Peyer's patch (tissue), 4 donors: ENCODE measurements at regions not wholly inside any gene's neighbourhood (a gene's known extent, or its start where the extent isn't known, plus 50 kb on each side); places are given as distances from the start of the nearest gene placed in this dataset.

Source experiments
- DNase-seq, 3 donors: peaks; one replicate each; pipeline ENCODE4 v3.0.0-alpha.2; 2017 to 2019
- H3K27ac ChIP-seq, 4 donors: fragments of 200-600 bp; sonication (generic); one replicate each; pipeline ENCODE4 v1.5.1; 2016 to 2019
- H3K27me3 ChIP-seq, 2 donors: fragments of 200-600 bp; sonication (generic); one replicate each; pipeline ENCODE4 v1.5.1; 2019
- H3K36me3 ChIP-seq, 3 donors: fragments of 200-600 bp; sonication (generic); one replicate each; pipeline ENCODE4 v1.5.1; 2016 to 2019
- H3K4me1 ChIP-seq, 4 donors: fragments of 200-600 bp; sonication (generic); one replicate each; pipeline ENCODE4 v1.5.1; 2016 to 2019
- H3K4me3 ChIP-seq, 4 donors: fragments of 200-600 bp; sonication (generic); 1 replicate in 3 of 4; 2 replicates in 1 of 4; pipeline ENCODE4 v1.5.1; 2016 to 2019; ENCODE audit warnings: mild to moderate bottlenecking in 1 of 4
- H3K9me3 ChIP-seq, 4 donors: fragments of 200-600 bp; sonication (generic); one replicate each; pipeline ENCODE4 v1.5.1; 2016 to 2019; ENCODE audit warnings: mild to moderate bottlenecking in 1 of 4
- CTCF ChIP-seq, 6 experiments: fragments of 450-650 bp in 4 of 6; fragments of 200-600 bp in 2 of 6; sonication (generic) in 1 of 6; IDR thresholded peaks; one replicate each; pipeline ENCODE4 v1.5.1; 2017 to 2019; ENCODE audit warnings: antibody characterized with exemption in 6 of 6, mild to moderate bottlenecking in 3 of 6, moderate library complexity in 1 of 6
- POLR2A ChIP-seq, 2 donors: fragments of 450-650 bp; IDR thresholded peaks; one replicate each; pipeline ENCODE4 v1.5.1; 2017; ENCODE audit warnings: antibody characterized with exemption in 2 of 2, mild to moderate bottlenecking in 2 of 2, moderate library complexity in 2 of 2

DNA sequence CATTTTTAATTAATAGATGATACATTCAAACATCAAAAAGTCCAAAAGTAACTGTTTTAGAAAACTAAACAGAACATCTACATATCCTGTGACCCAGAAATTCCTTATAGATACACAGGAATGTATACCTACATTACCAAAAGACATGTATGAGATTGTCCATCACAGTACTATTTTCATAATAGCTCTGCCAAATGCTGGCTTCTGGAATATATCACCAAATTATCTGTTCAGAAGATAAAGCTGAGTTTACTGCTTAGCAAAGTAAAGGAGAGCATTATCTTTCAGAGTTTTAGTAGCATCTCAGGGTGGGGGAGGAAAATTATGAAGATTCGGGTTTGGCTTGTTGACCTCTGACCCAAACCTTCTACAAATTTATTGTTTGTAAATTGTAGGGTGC lies 368.9 kb upstream of the SLC7A11 start:
- TF ChIP-seq POLR2A (IDR thresholded peaks at IDR 0.05), result no peak
- TF ChIP-seq CTCF (IDR thresholded peaks at IDR 0.05), result no peak
- Histone ChIP-seq H3K4me1 (no peaks in the 10 kb centered on the region), H3K36me3 (no peaks in the 10 kb centered on the region), H3K9me3 (no peaks in the 10 kb centered on the region), H3K27me3 (no peaks in the 10 kb centered on the region), H3K4me3 (no peak overlapping the region), H3K27ac (no peak overlapping the region)
- no peak for DNase-seq

- no peak for TF ChIP-seq CTCF (IDR thresholded peaks at IDR 0.05)
- no peak for TF ChIP-seq POLR2A (IDR thresholded peaks at IDR 0.05)
- Histone ChIP-seq H3K36me3 (no peaks in the 10 kb centered on the region), H3K27me3 (no peaks in the 10 kb centered on the region), H3K9me3 (no peaks in the 10 kb centered on the region), H3K4me3 (no peak overlapping the region), H3K4me1 (no peaks in the 10 kb centered on the region), H3K27ac (no peak overlapping the region)
- DNase-seq, result no peak
Measured at GRCh38 chr4:138609943-138610350, 367.8 kb upstream of the SLC7A11 start.

DNA sequence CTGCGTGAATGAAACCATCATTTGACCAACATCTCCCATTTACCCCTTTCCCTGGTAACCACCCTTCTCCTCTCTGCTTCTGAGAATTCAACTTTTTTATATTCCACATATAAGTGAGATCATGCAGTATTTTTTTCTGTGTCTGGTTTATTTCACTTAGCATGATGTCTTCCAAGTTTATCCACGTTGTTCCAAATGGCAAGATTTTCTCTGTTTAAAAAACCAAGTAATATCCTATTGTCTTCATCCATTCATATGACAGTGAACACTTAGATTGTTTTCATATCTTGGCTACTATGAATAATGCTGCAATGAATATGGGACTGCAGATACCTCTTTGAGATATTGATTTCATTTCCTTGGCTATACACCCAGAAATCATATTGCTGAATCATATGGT lies 362.4 kb upstream of the SLC7A11 start:
- H3K4me1 ChIP-seq, result no peaks in the 10 kb centered on the region
- H3K27ac ChIP-seq, result no peak overlapping the region
- H3K36me3 ChIP-seq, result no peaks in the 10 kb centered on the region
- H3K27me3 ChIP-seq, result no peaks in the 10 kb centered on the region
- no peak overlapping the region for H3K4me3 ChIP-seq
- H3K9me3 ChIP-seq, result no peaks in the 10 kb centered on the region
- DNase-seq, result no peak
- no peak for TF ChIP-seq POLR2A (IDR thresholded peaks at IDR 0.05)
- TF ChIP-seq CTCF (IDR thresholded peaks at IDR 0.05), result no peak

GRCh38 chr4:138602664-138603063 lies 360.5 kb upstream of the SLC7A11 start:
- TF ChIP-seq POLR2A (IDR thresholded peaks at IDR 0.05) (no peak), CTCF (IDR thresholded peaks at IDR 0.05) (no peak)
- no peaks in the 10 kb centered on the region for H3K36me3 ChIP-seq
- no peaks in the 10 kb centered on the region for H3K27me3 ChIP-seq
- H3K27ac ChIP-seq, result no peak overlapping the region
- no peaks in the 10 kb centered on the region for H3K4me1 ChIP-seq
- no peak for DNase-seq
- H3K9me3 ChIP-seq, result no peaks in the 10 kb centered on the region
- no peak overlapping the region for H3K4me3 ChIP-seq

- no peak overlapping the region for H3K4me3 ChIP-seq
- H3K27me3 ChIP-seq, result no peaks in the 10 kb centered on the region
- no peak overlapping the region for H3K27ac ChIP-seq
- no peaks in the 10 kb centered on the region for H3K4me1 ChIP-seq
- no peak for DNase-seq
- no peaks in the 10 kb centered on the region for H3K9me3 ChIP-seq
- H3K36me3 ChIP-seq, result no peaks in the 10 kb centered on the region
- TF ChIP-seq POLR2A (IDR thresholded peaks at IDR 0.05) (no peak), CTCF (IDR thresholded peaks at IDR 0.05) (no peak)
Measured at GRCh38 chr4:138599965-138600364, 357.8 kb upstream of the SLC7A11 start.

GRCh38 chr4:138598226-138598625 lies 356.1 kb upstream of the SLC7A11 start:
- Histone ChIP-seq H3K4me3 (no peak overlapping the region), H3K27me3 (no peaks in the 10 kb centered on the region), H3K27ac (no peak overlapping the region), H3K9me3 (no peaks in the 10 kb centered on the region), H3K36me3 (no peaks in the 10 kb centered on the region), H3K4me1 (no peaks in the 10 kb centered on the region)
- TF ChIP-seq POLR2A (IDR thresholded peaks at IDR 0.05), result no peak
- TF ChIP-seq CTCF (IDR thresholded peaks at IDR 0.05), result no peak
- no peak for DNase-seq
